OCI-LY3 (cell line): ENCODE measurements at regions not wholly inside any gene's neighbourhood (a gene's known extent, or its start where the extent isn't known, plus 50 kb on each side); places are given as distances from the start of the nearest gene placed in this dataset.

ENCODE experiments used
- EZH2phosphoT487 ChIP-seq: fragments of 200-600 bp; shearing (Covaris generic); IDR thresholded peaks from 2 replicates; pipeline ENCODE4 v1.6.1; 2018; ENCODE audit warnings: antibody characterized with exemption, mixed run types, low read depth
- TF ChIP-seq, protein P1 (sequence below): fragments of 200-600, 300-600 bp; sonication (generic); IDR thresholded peaks from 2 replicates; pipeline ENCODE4 v1.5.1; 2014; ENCODE audit warnings: antibody characterized with exemption, low read length, low read depth

DNA sequence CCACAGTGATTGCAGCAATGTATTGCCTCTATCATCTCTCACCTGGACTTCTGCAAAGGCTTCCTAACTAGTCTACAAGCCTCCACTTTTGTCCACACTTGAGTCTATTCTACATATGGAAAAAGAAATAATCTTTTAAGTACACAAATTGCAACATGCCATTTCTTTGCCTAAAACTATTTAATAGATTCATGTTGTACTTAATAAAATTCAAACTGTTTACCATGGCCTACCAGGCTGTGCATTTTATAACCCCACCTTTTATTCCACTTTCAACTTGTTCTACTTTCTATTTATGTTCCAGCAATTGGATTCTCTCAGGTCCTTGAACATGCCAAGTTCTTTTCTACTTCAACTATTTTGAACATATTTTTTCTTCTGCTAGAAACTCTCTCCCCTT, 128.7 kb downstream of the GPR85 start:
- TF ChIP-seq, protein P1, sequence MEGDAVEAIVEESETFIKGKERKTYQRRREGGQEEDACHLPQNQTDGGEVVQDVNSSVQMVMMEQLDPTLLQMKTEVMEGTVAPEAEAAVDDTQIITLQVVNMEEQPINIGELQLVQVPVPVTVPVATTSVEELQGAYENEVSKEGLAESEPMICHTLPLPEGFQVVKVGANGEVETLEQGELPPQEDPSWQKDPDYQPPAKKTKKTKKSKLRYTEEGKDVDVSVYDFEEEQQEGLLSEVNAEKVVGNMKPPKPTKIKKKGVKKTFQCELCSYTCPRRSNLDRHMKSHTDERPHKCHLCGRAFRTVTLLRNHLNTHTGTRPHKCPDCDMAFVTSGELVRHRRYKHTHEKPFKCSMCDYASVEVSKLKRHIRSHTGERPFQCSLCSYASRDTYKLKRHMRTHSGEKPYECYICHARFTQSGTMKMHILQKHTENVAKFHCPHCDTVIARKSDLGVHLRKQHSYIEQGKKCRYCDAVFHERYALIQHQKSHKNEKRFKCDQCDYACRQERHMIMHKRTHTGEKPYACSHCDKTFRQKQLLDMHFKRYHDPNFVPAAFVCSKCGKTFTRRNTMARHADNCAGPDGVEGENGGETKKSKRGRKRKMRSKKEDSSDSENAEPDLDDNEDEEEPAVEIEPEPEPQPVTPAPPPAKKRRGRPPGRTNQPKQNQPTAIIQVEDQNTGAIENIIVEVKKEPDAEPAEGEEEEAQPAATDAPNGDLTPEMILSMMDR = no peak
- TF ChIP-seq EZH2phosphoT487 = no peak
